ENCODE measurements at regions not wholly inside any gene's neighbourhood (a gene's known extent, or its start where the extent isn't known, plus 50 kb on each side); places are given as distances from the start of the nearest gene placed in this dataset.

- Histone ChIP-seq H2BK5ac (ENCODE audit: low read depth, low read length, poor library complexity, severe bottlenecking) (no peak overlapping the region), H3K23ac (ENCODE audit: low read depth, low read length) (no peak overlapping the region), H2BK120ac (ENCODE audit: low read depth, low read length) (no peak overlapping the region), H3K18ac (ENCODE audit: low read depth, low read length) (no peak overlapping the region), H3K36me3 (ENCODE audit: control insufficient read depth, insufficient read depth, low read length) (no peaks in the 10 kb centered on the region), H3K4me1 (ENCODE audit: control insufficient read depth, insufficient read depth, low read length) (peaks cover 2% of the 10 kb centered on the region; the same call in 1 of the 2 replicates), H3K9me1 (ENCODE audit: insufficient read depth, low read length) (no peaks in the 10 kb centered on the region), H3K4me2 (ENCODE audit: low read depth, low read length) (no peak overlapping the region), H3K4ac (ENCODE audit: low read depth, low read length) (no peak overlapping the region), H2AK5ac (ENCODE audit: low read depth, low read length) (no peak overlapping the region), H3K14ac (replicated peaks; ENCODE audit: low read depth, low read length) (no peak overlapping the region), H2BK20ac (ENCODE audit: low read depth, low read length) (no peak overlapping the region), H3K9ac (ENCODE audit: low read depth, low read length) (no peak overlapping the region), H3K27ac (ENCODE audit: insufficient read depth, low read length) (no peak overlapping the region), H2BK15ac (ENCODE audit: low read depth, low read length) (no peak overlapping the region), H3K27me3 (ENCODE audit: control insufficient read depth, insufficient read depth, low read length) (no peaks in the 10 kb centered on the region), H2AFZ (replicated peaks; ENCODE audit: low read length, poor library complexity) (no peak overlapping the region), H3K4me3 (ENCODE audit: insufficient read depth, low read depth, low read length) (no peak overlapping the region), H3K56ac (ENCODE audit: extremely low read depth, insufficient read depth, low read length) (no peak overlapping the region), H3K79me1 (ENCODE audit: low read depth in 1 of 2, low read length in 2 of 2) (no peaks in the 10 kb centered on the region), H3K9me3 (ENCODE audit: control insufficient read depth, insufficient read depth, low read length) (no peaks in the 10 kb centered on the region), H4K20me1 (ENCODE audit: insufficient read depth, low read length) (no peaks in the 10 kb centered on the region), H4K91ac (ENCODE audit: insufficient read depth, low read depth, low read length) (no peak overlapping the region), H2AK9ac (replicated peaks; ENCODE audit: low read depth, low read length, poor library complexity) (no peak overlapping the region), H4K5ac (ENCODE audit: low read depth, low read length) (no peak overlapping the region), H4K8ac (ENCODE audit: low read depth in 2 of 2, low read length in 2 of 2) (no peak overlapping the region)
- ChIA-PET CTCF (no interaction called here), POLR2A (ENCODE audit: unreplicated experiment) (no interaction called here)
- intact Hi-C loops (cut with micrococcal nuclease) = no loop called here
- BruUV-seq (replicated peaks) = no TSS peak
- in situ Hi-C loops (cut with MboI; ENCODE audit: low sequenced_read_pairs) = no loop called here
- whole genome bisulfite sequencing, 2 experiments (ENCODE audit: extremely low coverage in 2 of 2, insufficient read length in 1 of 2) = no CpG with 5 or more reads among the region's 1 CpG
- ATAC-seq (ENCODE audit: low read depth) = no peak
- TF ChIP-seq CHD1 (IDR thresholded peaks at IDR 0.05; ENCODE audit: low read depth, low read length) (no peak), NFE2L2 (IDR thresholded peaks at IDR 0.05; ENCODE audit: low read depth, low read length) (no peak), MAFK (IDR thresholded peaks at IDR 0.05; ENCODE audit: low read depth, low read length) (no peak), RFX5 (IDR thresholded peaks at IDR 0.05; ENCODE audit: low read depth, low read length) (no peak), MXI1 (IDR thresholded peaks at IDR 0.05; ENCODE audit: borderline replicate concordance, low read depth, low read length) (no peak), POLR2A (IDR thresholded peaks at IDR 0.05; ENCODE audit: low read depth, low read length) (no peak), CEBPB (IDR thresholded peaks at IDR 0.05; ENCODE audit: low read depth, low read length) (no peak), SMC3 (IDR thresholded peaks at IDR 0.05; ENCODE audit: low read depth, low read length) (no peak), MAZ (IDR thresholded peaks at IDR 0.05; ENCODE audit: borderline replicate concordance, low read depth, low read length) (no peak), FOS (IDR thresholded peaks at IDR 0.05; ENCODE audit: low read depth, low read length) (no peak), BHLHE40 (IDR thresholded peaks at IDR 0.05; ENCODE audit: low read depth, low read length) (no peak), ELK1 (IDR thresholded peaks at IDR 0.05; ENCODE audit: borderline replicate concordance, low read depth, low read length) (no peak), RAD21 (IDR thresholded peaks at IDR 0.05; ENCODE audit: low read length) (no peak), RCOR1 (IDR thresholded peaks at IDR 0.05; ENCODE audit: insufficient replicate concordance, low read length) (no peak), CTCF (conservative IDR thresholded peaks at IDR 0.05; ENCODE audit: low read depth, low read length) (no peak)
- TF ChIP-seq, protein P1, sequence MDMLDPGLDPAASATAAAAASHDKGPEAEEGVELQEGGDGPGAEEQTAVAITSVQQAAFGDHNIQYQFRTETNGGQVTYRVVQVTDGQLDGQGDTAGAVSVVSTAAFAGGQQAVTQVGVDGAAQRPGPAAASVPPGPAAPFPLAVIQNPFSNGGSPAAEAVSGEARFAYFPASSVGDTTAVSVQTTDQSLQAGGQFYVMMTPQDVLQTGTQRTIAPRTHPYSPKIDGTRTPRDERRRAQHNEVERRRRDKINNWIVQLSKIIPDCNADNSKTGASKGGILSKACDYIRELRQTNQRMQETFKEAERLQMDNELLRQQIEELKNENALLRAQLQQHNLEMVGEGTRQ (IDR thresholded peaks at IDR 0.05; ENCODE audit: low read depth, low read length) = no peak
- no peak for DNase-seq
- dilution Hi-C loops (cut with HindIII; ENCODE audit: low sequenced_read_pairs, unreplicated experiment) = no loop called here
These were observed 410.0 kb upstream of the SOX9 start for GRCh38 chr17:71710816-71711215.

Data from IMR-90 (cell line).